RWPE2 (cell line): ENCODE measurements at regions not wholly inside any gene's neighbourhood (a gene's known extent, or its start where the extent isn't known, plus 50 kb on each side); places are given as distances from the start of the nearest gene placed in this dataset.
"Not testable (repeated sequence)": the region's sequence is repeated elsewhere in the genome, so short reads cannot be mapped to it uniquely, and the experiment has no call there.

ENCODE experiments used
- ATAC-seq: fragments of 200-7000 bp; cut with Tn5 transposase; 3 replicates; pipeline ENCODE4 v1.9.1; 2021; ENCODE audit warnings: low read depth
- DNase-seq: peaks from one replicate; pipeline ENCODE4 v3.0.0-alpha.2; 2020; ENCODE audit warnings: low spot score
- H3K27ac ChIP-seq: fragments of 450-650 bp; 2 replicates; pipeline ENCODE4 v1.5.1; 2017; ENCODE audit warnings: mild to moderate bottlenecking; ENCODE audit not compliant: poor library complexity, severe bottlenecking
- H3K27me3 ChIP-seq: fragments of 250-450 bp; sonication (Bioruptor Pico); 2 replicates; pipeline ENCODE4 v1.5.1; 2021; ENCODE audit warnings: mild to moderate bottlenecking, moderate library complexity; ENCODE audit not compliant: insufficient read depth, poor library complexity, severe bottlenecking
- H3K36me3 ChIP-seq: fragments of 250-450 bp; sonication (Bioruptor Pico); 2 replicates; pipeline ENCODE4 v1.5.1; 2020; ENCODE audit warnings: low read depth, mild to moderate bottlenecking, moderate library complexity
- H3K4me1 ChIP-seq: fragments of 250-450 bp; sonication (Bioruptor Pico); 2 replicates; pipeline ENCODE4 v1.5.1; 2021; ENCODE audit warnings: mild to moderate bottlenecking, moderate library complexity; ENCODE audit not compliant: insufficient read depth, poor library complexity, severe bottlenecking
- H3K4me3 ChIP-seq: fragments of 250-450 bp; sonication (Bioruptor Pico); 2 replicates; pipeline ENCODE4 v1.5.1; 2021; ENCODE audit warnings: mild to moderate bottlenecking, moderate library complexity; ENCODE audit not compliant: severe bottlenecking
- H3K9me3 ChIP-seq: fragments of 250-450 bp; sonication (Bioruptor Pico); 2 replicates; pipeline ENCODE4 v1.5.1; 2021; ENCODE audit warnings: mild to moderate bottlenecking, moderate library complexity; ENCODE audit not compliant: severe bottlenecking
- TF ChIP-seq, protein P1 (sequence below): fragments of 450-650 bp; IDR thresholded peaks from one replicate; pipeline ENCODE4 v1.5.1; 2017; ENCODE audit warnings: mild to moderate bottlenecking, moderate library complexity; ENCODE audit not compliant: poor library complexity, severe bottlenecking

DNA sequence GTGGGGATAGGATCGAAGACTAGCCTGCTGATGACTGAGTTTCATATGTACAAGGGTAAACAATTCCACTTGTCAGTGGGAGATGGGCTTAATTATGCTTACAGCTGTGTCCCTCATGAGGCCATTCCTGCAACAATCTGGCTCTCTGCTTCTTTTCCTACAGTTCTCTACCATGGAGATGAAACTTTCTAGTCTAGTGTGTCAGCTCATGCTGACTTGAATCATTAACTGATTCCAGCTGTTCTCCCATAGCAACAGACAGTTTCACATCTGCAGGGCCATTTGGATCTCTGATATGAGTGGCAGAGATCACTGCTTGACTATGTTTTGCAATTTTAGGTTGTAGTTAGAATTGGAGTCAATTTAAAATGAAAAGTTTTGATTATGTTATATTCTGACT, 1251.7 kb upstream of the RAG2 start:
- no peaks in the 10 kb centered on the region for H3K36me3 ChIP-seq
- no peak overlapping the region for H3K27ac ChIP-seq
- H3K9me3 ChIP-seq: no peaks in the 10 kb centered on the region
- no peaks in the 10 kb centered on the region for H3K27me3 ChIP-seq
- TF ChIP-seq, protein P1, sequence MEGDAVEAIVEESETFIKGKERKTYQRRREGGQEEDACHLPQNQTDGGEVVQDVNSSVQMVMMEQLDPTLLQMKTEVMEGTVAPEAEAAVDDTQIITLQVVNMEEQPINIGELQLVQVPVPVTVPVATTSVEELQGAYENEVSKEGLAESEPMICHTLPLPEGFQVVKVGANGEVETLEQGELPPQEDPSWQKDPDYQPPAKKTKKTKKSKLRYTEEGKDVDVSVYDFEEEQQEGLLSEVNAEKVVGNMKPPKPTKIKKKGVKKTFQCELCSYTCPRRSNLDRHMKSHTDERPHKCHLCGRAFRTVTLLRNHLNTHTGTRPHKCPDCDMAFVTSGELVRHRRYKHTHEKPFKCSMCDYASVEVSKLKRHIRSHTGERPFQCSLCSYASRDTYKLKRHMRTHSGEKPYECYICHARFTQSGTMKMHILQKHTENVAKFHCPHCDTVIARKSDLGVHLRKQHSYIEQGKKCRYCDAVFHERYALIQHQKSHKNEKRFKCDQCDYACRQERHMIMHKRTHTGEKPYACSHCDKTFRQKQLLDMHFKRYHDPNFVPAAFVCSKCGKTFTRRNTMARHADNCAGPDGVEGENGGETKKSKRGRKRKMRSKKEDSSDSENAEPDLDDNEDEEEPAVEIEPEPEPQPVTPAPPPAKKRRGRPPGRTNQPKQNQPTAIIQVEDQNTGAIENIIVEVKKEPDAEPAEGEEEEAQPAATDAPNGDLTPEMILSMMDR: no peak
- H3K4me1 ChIP-seq: no peaks in the 10 kb centered on the region
- no peak overlapping the region for H3K4me3 ChIP-seq
- no peak for ATAC-seq
- DNase-seq: no peak

DNA sequence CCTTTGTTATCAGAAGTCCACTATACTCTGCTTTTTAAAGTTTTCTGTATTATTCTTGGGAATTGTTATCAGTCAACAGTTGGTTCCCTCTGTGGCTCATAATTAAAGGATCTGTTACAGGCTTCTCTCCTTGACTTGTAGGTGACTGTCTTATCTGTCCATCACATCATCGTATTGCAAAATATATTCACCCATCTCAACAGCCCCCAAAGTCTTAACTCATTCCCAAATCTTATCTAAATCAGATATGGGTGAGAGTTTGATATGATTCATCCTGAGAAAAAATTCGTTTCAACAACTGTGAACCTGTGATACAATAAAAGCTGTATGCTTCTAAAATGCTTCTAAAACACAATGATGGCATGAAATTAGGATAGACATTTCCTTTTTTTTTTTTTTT, 1245.6 kb upstream of the RAG2 start:
- ATAC-seq: no peak

DNA sequence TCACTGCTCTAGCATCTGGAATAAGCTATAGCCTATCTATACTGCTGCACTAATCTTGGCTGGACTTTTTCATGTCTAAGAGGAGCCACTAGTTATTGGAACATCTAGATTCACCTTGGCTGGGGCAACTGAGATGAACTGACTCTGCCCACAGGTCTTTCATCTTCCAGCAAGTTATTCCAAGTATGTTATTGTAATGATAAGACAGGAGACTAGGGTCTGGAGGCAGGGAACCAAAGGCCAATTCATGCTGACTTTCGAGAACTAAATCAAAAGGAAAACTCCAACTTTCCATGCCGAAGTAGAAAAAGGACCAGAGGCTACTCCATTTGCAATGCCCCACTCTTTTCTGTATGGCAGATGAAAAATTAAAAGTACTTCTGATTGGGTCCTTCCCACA, 1243.0 kb upstream of the RAG2 start:
- Histone ChIP-seq H3K27ac (no peak overlapping the region), H3K36me3 (no peaks in the 10 kb centered on the region), H3K9me3 (no peaks in the 10 kb centered on the region), H3K4me1 (no peaks in the 10 kb centered on the region), H3K27me3 (no peaks in the 10 kb centered on the region), H3K4me3 (no peak overlapping the region)
- TF ChIP-seq, protein P1: no peak
- ATAC-seq (no peak), DNase-seq (no peak)

More for the DNA sequence above, 1245.6 kb upstream of the RAG2 start:
- Histone ChIP-seq H3K36me3 (no peaks in the 10 kb centered on the region), H3K4me3 (no peak overlapping the region), H3K9me3 (no peaks in the 10 kb centered on the region), H3K4me1 (no peaks in the 10 kb centered on the region), H3K27me3 (no peaks in the 10 kb centered on the region), H3K27ac (no peak overlapping the region)
- TF ChIP-seq, protein P1: no peak
- DNase-seq: no peak

DNA sequence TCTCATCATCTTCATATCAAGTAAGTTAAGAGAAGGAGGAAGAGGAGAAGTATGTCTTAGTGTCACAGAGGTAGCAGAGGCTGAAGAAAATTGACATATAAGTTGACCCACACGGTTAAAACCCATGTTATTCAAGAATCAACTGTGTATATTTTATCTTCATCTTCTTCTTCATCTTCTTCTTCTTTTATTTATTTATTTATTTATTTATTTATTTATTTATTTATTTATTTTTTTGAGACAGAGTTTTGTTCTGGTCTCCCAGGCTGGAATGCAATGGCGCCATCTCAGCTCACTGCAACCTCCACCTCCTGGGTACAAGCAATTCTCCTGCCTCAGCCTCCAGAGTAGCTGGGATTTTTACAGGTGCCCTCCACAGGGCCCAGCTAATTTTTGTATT, 1242.3 kb upstream of the RAG2 start:
- H3K9me3 ChIP-seq, H3K27me3 ChIP-seq, ATAC-seq, DNase-seq, H3K27ac ChIP-seq, H3K36me3 ChIP-seq, H3K4me1 ChIP-seq, H3K4me3 ChIP-seq: not testable (repeated sequence)

DNA sequence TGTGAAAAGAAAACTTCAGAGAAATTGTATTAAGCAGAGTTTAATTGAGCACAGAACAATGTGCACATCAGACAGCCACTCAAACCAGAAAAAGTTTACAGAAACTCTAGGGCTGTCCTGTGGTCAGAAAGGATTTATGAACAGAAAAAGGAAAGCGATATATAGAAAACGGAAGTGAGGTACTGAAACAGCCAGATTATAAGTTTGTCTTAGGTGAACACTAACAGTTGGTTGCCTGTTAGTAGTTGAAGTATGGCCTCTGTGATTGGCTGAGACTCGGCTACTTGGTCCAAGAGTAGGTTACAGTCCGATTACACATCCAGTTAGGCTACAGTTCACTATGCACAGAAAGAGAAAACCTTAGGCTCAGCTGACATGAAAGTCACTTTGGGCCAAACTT, 1232.5 kb upstream of the RAG2 start:
- Histone ChIP-seq H3K27ac (no peak overlapping the region), H3K36me3 (no peaks in the 10 kb centered on the region), H3K4me1 (no peaks in the 10 kb centered on the region), H3K4me3 (no peak overlapping the region), H3K27me3 (no peaks in the 10 kb centered on the region), H3K9me3 (no peaks in the 10 kb centered on the region)
- no peak for ATAC-seq
- no peak for DNase-seq
- TF ChIP-seq, protein P1: no peak
